Tibial nerve (tissue), 4 donors: ENCODE measurements at regions not wholly inside any gene's neighbourhood (a gene's known extent, or its start where the extent isn't known, plus 50 kb on each side); places are given as distances from the start of the nearest gene placed in this dataset.

Source experiments
- CTCF ChIP-seq, 5 experiments: fragments of 200-600 bp in 3 of 5; fragments of 450-650 bp in 2 of 5; sonication (generic) in 3 of 5; IDR thresholded peaks; one replicate each; pipeline ENCODE4 v1.5.1; 2016 to 2019; ENCODE audit warnings: antibody characterized with exemption in 5 of 5, mild to moderate bottlenecking in 3 of 5, moderate library complexity in 2 of 5
- EP300 ChIP-seq, 2 donors: sonication (generic); formaldehyde crosslinking; IDR thresholded peaks; one replicate each; pipeline ENCODE4 v1.6.1; 2017; ENCODE audit warnings: antibody characterized with exemption in 2 of 2, mild to moderate bottlenecking in 1 of 2
- POLR2A ChIP-seq, 2 donors: fragments of 450-650 bp; IDR thresholded peaks; one replicate each; pipeline ENCODE4 v1.6.1; 2017; ENCODE audit warnings: antibody characterized with exemption in 2 of 2, mild to moderate bottlenecking in 2 of 2, moderate library complexity in 2 of 2

GRCh38 chr6:40039042-40039441, 104.8 kb upstream of the MOCS1 start:
- no peak for TF ChIP-seq CTCF (IDR thresholded peaks at IDR 0.05)
- TF ChIP-seq POLR2A (IDR thresholded peaks at IDR 0.05), result no peak
- no peak for TF ChIP-seq EP300 (IDR thresholded peaks at IDR 0.05)
